ENCODE measurements at regions not wholly inside any gene's neighbourhood (a gene's known extent, or its start where the extent isn't known, plus 50 kb on each side); places are given as distances from the start of the nearest gene placed in this dataset. TPM values are rescaled to one million over a fixed set of nuclear protein-coding genes. Genes with fewer than 3 reads are reported as not detected.

GRCh38 chr2:181397331-181397730, 59.9 kb upstream of the ITGA4 start:
- no peak overlapping the region for H3K4me3 ChIP-seq (ENCODE audit: low read depth, low read length)
- DNase-seq (ENCODE audit: extremely low spot score) = no peak
- no peak overlapping the region for H3K27ac ChIP-seq (ENCODE audit: low read depth)
- H3K36me3 ChIP-seq (ENCODE audit: insufficient read depth) = no peaks in the 10 kb centered on the region
- no peaks in the 10 kb centered on the region for H3K4me1 ChIP-seq (ENCODE audit: insufficient read depth)
- WGBS = 93% methylated on average over 4 of the region's 4 CpGs

GRCh38 chr2:181398000-181398399, 59.2 kb upstream of the ITGA4 start:
- no peak for DNase-seq (ENCODE audit: extremely low spot score)
- Histone ChIP-seq H3K4me1 (ENCODE audit: insufficient read depth) (no peaks in the 10 kb centered on the region), H3K4me3 (ENCODE audit: low read depth, low read length) (no peak overlapping the region), H3K36me3 (ENCODE audit: insufficient read depth) (no peaks in the 10 kb centered on the region), H3K27ac (ENCODE audit: low read depth) (no peak overlapping the region)
- 89% methylated on average over 1 of the region's 1 CpG for WGBS

- no peak overlapping the region for H3K4me3 ChIP-seq (ENCODE audit: low read depth, low read length)
- WGBS = 83% methylated on average over 4 of the region's 4 CpGs
- no peaks in the 10 kb centered on the region for H3K36me3 ChIP-seq (ENCODE audit: insufficient read depth)
- DNase-seq (ENCODE audit: extremely low spot score) = no peak
- H3K27ac ChIP-seq (ENCODE audit: low read depth) = no peak overlapping the region
- H3K4me1 ChIP-seq (ENCODE audit: insufficient read depth) = no peaks in the 10 kb centered on the region
These were observed 58.2 kb upstream of the ITGA4 start for GRCh38 chr2:181399027-181399426.

GRCh38 chr2:181404472-181404871, 52.7 kb upstream of the ITGA4 start:
- WGBS = 92% methylated on average over 1 of the region's 1 CpG
- Histone ChIP-seq H3K4me1 (ENCODE audit: insufficient read depth) (no peaks in the 10 kb centered on the region), H3K36me3 (ENCODE audit: insufficient read depth) (no peaks in the 10 kb centered on the region), H3K4me3 (ENCODE audit: low read depth, low read length) (no peak overlapping the region), H3K27ac (ENCODE audit: low read depth) (no peak overlapping the region)
- DNase-seq (ENCODE audit: extremely low spot score) = no peak

GRCh38 chr2:181407171-181407570, 50.0 kb upstream of the ITGA4 start:
- 77% methylated on average over 3 of the region's 3 CpGs for WGBS

More at GRCh38 chr2:181407171-181407570, 50.0 kb upstream of the ITGA4 start:
- H3K4me3 ChIP-seq (ENCODE audit: low read depth, low read length) = no peak overlapping the region
- no peak for DNase-seq (ENCODE audit: extremely low spot score)
- no peaks in the 10 kb centered on the region for H3K36me3 ChIP-seq (ENCODE audit: insufficient read depth)
- H3K4me1 ChIP-seq (ENCODE audit: insufficient read depth) = no peaks in the 10 kb centered on the region
- no peak overlapping the region for H3K27ac ChIP-seq (ENCODE audit: low read depth)

Small RNAs in the stretch of these regions (small RNA-seq; reads per million reads assigned to genes)
- not detected for gene MIR4437
